ENCODE measurements at regions not wholly inside any gene's neighbourhood (a gene's known extent, or its start where the extent isn't known, plus 50 kb on each side); places are given as distances from the start of the nearest gene placed in this dataset.

DNA sequence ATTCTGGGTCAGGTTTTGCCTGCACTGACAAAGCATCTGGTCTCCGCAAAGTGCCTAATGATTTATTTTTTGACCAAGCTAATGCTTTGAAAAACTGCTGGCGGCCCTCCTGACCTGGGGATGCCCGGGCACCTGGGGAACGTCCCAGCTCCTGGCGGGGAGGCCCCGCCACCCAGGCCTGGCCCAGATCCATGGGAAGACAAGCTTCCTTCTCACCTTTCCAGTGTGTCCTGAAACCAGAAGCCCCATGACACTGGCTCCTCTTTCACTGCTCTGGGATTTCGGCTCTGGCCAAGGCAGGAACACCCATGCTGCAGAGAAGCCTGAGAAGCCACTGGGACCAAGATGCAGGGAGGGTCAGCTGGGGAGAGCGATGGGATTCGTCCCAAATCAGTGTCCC, 144.1 kb downstream of the SEC61B start:
- DNase-seq, result no peak

DNA sequence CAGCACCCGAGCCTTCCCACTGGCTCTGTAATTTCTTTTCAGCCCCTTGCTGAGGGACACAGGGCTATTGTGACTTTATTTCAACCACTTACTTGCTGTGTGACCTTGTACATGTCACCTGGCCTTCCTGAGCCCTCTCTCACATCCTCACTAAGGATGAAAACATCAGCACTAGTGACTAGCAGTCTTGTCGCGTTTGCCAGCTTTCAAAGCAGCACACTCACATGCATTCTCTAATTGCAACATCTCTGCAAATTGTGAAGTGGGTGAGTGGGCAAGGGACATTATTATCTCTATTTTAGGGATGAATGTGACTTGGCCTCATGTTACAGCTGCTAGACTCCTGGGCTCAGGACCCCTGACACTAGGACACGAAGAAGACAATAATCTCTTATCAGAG, 144.5 kb downstream of the SEC61B start:
- no peak for DNase-seq

DNA sequence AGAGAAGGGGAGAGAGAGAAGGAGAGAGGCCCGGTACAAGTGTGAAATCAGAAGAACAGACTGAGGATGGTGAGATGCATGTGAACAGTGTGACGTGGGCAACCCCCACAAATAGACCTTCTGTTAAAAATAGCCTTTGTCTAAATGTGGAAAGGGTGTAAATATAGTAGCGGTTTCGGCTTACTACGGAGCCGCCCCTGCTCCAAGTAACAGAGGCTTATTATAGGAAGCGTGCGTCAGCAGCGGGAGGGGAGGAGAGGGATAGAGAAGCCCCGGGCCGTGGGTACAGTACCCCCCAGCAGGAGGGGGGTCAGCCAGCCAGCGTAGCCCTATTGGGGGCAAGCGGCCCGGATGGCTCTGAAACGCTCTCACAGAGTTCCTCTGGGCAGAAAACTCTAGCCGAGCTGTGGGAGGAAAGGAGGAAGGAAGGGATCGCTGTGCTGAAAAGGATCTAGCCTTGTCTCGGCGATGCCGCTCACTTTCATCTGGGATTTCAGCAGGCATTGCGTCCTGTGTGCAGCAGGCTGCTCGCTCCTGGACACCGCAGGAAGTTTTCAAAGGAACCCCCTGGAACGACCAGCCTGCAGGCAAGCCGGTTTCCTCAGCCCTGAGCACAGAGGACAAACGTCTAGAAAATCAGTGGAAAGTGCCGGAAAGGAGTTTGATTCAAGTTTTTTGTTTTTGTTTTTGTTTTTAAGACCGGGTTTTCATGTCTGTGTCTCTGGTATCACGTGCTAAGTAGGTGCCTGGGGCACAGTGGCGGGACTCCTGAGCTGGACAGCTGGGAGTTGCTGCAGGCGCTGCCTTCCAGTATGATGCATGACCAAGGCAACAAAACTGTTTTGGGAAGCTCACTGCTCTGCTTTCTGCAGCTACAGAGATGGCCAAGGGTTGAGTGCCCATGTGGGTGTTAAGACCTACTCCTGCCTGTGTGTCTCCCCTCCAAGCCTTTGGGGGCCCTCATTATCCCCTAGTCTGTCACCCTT, 146.6 kb downstream of the SEC61B start:
- DNase-seq, result no peak

DNA sequence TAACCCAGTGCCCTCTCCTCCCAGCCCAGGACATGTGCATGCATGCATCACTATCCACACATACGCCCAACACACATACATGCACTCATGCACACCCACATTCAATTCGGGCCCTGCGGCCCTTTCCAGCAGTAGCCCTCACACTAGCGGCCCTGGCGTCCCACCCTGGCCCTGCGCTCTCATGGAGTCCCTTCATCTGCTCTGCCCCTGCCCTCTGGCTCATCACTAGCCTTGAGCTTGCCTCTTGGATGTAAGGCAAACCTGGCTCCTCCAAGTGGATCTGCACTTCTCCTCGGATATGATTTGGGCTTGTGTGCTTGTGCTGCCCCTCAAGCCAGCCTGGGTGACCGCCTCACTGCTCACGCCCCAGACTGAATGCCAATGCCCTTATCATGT, 147.2 kb downstream of the SEC61B start:
- no peak for DNase-seq

DNA sequence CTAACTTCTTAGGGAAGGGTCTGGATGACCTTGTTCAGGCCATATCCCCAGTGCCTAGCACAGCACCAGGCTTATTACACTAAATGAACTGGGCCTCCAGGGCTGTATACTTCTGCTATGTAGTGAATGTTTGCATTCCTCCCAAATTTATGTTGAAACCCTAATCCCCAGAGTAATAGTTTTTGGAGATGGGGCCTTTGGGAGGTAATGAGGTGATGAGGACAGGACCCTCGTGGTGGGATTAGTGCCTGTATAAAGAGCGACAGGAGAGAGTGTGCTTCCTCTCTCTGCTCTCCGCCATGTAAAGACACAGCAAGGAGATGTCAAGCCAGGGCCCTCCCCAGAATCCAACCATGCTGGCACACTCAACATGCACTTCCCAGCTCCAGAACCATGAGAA, 148.3 kb downstream of the SEC61B start:
- DNase-seq, result no peak

DNA sequence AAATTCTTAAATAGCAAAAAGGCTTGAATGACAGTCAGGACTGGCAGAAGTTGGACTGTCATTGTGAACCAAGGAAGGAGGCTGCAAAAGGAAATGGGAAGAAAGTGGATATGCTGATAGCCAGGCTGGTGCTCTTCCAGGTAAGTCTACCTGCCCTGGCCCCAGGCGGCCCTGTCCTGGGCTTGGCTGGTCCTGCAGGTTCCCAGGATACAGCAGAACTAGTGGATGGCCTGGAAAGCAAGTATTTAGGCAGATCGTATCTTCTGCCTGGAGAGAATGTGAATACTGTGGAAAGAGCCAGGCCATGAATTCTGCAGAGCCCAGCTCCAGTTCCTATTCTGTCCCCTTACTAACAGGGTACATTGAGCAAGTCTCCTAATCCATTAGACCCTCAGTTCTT, 149.3 kb downstream of the SEC61B start:
- DNase-seq, result no peak

DNA sequence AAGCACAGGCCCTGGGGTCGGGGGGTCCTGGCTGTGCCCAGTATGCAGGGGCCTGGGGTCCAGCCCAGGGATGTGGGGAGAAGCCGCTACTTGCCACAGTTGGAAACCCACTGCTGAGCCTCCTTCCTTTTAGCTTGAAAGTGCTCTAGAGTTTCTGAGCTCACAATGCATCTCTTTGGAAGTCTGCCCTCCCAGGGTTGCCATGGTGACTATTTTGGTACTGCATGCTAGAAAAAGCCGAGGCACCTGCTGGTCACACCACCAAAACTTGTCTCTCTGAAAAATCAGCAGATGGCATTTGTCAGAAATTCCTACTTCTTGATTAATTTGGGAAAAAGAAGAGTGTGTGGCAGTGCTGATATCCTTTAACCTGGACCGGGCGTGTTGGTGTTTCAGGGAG, 151.8 kb downstream of the SEC61B start:
- no peak for DNase-seq

DNA sequence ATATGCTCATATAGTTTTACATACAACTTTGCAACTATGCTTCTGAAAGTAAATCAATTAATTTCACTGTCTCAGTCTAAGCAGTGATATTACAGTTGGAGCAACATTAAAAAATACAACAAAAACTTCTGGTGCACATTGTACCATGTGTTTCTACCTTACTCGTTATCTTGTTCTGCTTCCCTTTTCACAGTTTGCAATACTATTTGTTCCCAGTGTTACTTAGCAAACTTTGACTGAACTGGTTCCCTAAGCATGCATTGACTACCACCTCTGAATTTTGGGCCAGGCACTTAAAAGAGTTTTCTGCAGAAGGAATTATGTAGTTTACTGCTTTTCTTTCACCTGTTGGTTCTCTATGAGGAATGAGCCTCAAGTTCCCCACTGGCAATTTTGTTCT, 152.7 kb downstream of the SEC61B start:
- DNase-seq, result no peak

DNA sequence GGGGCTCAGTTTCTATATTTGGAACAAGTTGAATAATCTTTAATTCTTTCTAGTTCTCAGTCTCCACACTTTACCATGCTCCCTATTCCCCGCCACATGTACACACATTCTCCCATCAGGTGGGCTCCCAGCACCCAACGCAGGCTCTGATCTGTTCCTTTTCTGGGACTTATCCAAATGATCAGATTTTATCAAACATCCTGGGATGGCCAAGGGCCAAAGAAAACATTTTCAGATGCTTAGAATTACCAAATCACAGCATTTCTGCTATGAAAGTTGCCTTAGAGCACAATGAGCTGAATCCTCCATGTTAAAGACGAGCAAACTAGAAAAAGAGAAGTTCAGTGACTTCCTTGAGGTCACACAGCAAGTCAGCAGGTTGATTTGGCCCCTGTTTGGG, 153.4 kb downstream of the SEC61B start:
- DNase-seq, result no peak

DNA sequence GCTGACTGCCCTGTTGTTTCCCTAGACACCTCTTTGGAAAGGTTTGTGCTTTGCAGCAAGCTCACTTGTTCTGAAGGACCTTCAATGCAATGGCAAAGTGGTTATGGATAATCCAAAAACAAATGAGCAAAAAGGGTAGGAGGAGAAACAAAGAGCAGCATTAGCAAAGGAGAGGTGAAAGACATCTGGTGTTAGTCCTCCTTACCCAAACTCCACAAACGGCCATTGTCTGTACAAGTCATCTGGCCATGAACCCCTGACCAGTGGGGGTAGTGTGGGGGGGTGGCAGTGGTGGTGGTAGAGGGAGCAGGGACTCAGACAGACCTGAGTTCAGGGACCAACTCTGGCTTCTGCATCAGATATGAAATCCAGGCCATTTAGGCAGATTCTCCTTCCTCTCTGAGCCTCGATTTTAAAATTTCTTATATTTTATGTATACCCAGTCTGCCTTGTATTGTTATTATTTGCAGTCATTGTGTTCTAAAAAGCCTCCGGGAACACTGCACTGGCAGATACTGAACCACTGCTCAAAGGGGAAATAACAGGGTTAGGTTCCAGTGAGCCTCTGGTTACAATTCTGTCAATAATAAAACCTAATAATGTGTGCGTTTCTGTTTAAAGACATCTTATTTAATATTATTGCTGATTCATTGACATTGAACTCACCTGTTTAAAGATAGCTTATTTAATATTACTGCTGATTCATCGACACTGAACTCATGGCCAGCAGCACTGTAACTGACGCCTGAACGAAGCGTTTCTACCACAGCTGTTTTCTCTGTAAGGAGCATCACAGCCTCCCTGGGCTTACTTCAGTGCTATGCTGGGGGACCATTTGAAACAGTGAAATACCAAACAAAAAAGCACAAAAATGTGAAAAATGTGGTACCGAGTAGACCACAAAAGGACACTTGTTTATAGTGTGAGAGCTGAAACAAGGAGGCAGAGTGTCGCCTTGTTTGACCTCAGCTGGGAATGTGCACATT, 156.0 kb downstream of the SEC61B start:
- no peak for DNase-seq

DNA sequence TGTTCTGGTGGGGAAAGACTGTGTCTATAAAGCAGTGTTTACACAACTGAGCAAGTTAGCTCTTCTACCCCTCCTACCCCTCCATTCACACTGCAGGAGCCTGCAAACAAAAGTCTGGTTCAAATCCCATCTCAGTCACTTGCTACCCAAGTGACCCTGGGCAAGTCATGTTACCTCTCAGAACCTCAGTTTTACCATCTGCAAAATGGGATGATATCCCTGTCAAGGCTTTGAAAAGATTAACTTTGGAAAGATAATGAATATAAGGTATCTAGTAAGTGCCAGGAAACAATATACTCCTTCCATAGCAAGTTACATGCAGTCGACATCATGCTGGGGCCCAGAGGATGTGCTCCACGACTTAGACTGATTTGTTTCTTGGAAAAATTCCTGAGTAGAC, 161.5 kb downstream of the SEC61B start:
- DNase-seq, result no peak

DNA sequence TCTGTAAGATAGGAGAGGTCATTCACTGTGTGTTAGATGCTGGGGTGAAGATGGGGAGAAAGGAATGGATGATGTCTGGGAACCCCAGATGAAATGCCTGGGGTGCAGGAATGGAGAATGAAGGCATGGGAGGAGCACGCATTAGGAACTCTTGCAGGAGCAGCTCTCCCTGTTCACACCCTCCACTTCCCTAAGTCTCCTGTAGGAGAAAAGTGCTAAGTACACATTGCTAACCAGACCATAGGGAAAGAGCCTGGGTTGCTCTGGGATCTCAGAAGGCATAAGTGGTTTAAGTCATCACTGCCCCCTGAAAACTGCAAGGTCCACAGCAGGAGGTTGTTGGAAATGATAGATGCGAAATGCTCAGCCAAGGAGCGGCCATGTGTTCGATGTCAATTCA, 163.1 kb downstream of the SEC61B start:
- no peak for DNase-seq

DNA sequence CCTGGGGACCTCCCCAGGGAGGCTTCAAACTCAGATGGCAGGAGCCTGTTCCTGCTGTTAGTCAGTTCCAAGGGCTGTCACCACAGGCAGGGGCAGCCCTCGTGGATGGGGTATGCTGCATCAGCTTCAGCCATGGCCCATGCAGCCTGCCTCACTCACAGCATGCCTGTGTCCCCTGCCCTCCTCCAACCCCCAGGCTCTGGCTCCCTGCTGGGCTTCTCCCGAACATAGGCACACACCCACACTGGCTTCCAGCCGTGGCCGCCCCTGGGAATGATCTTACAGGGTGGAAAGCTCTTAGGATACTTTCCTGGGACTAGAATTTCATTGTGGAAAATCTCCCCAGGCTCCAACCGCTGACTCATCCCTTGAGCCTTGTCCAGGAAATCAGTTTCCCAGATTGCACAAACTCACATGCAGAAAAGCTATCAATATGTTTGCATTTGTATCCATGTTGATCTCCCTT, 163.8 kb downstream of the SEC61B start:
- DNase-seq, result no peak

DNA sequence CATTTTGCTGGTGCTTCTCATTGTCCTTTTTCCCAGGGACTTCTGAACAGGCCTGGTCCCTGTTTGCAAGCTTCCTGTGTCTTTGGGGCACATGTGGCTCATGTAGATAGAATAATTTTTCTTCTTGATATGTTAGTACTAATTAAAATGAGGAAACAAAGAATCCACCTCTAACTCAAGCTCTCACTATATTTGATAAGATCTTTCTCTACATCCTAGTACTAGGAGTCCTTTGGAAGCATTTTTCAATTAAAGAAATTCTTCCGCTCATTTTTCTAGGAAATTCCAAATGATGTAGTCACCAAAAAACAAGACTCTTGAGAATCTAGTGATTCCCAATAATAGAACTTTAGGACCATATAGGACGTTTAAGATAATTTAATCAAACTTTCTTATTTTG, 165.3 kb downstream of the SEC61B start:
- no peak for DNase-seq

DNA sequence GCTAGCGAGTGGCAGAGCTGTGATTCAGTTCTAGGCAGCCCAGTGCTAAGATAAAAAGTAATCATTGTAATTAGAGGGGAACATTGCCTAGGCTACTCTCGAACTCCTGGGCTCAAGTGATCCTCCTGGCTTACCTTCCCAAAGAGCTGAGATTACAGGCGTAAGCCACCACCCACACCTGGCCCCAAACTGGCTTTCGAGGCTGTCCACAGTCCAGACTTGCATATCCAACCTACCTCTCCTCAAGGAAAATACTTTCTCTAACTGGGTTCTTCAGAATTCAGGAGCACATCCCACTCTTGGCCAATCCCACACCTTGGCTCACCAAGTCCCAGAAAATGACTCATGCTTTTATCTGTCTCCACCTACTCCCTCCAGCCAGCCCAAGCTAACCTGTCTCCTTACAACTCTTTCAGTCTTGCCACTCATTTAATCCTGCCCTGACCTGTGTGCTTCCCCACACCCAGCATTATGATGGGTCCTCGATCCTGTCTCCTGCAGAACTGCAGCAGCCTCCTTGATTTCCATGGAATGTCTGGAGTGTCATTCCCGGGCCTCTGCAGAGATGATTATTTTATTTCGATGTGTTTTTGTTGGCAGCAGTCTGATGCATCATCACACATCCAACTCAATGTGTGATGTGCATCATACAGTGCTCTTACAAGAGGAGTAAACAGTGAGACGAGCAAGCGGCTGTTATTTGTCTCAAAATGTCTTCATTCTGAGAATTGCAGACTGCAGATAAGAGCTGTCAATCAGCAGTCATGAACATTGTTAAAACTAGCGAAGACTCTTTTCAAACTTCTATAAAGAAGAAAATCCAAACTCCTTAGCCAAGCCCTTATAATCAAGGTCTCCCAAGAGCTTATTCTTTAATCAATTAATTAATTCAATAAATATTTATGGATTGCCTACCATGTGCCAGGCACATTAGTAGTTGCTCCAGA, 167.3 kb downstream of the SEC61B start:
- DNase-seq, result no peak

DNA sequence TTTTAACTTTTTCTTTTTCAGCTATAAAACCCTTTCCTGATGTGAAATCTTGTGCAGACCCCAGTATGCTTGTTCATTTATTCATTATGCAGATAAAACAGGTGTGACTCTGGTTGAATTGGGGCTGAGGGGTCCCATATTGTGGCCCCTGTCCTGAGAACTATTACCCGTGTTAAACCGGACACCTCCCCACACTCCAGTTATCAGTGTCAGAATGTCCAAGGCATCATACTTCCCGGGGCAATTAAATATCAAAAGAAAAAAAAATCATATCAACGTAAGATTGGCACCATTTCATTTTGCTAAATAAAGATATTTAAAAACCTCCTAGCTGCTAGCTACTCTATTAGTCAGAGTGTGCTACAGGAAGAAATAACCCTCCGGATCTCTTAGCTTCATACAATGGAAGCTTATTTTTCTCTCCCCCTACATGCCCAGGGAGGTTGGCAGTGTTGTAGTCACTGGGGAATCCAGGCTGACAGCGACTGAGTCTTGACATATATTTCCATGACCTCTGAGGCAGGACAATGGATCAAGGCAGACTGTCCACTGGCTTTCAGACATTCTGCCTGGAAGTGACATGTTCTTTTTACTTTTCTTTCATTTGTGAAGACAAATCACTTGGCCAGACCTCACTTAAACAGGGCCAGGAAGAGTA, 170.0 kb downstream of the SEC61B start:
- no peak for DNase-seq

DNA sequence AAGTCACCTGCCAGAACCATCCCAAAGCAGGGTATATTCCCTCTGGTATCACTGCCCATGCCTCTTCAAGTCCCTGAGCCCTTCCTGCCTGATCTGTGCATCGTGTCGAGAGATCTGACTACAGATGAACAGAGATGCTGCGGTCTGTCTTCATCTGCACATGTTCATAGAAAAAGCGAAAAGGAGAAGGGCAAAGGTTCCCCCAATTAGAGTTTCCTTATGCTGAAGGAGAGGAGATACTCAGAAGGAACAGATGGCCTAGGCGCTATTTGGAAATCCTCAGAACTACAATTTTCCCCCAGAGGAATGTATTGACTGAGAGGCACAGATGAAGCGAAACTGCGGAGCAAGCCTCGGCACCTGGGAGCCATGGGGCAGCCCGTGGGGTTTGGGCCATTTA, 170.9 kb downstream of the SEC61B start:
- no peak for DNase-seq

DNA sequence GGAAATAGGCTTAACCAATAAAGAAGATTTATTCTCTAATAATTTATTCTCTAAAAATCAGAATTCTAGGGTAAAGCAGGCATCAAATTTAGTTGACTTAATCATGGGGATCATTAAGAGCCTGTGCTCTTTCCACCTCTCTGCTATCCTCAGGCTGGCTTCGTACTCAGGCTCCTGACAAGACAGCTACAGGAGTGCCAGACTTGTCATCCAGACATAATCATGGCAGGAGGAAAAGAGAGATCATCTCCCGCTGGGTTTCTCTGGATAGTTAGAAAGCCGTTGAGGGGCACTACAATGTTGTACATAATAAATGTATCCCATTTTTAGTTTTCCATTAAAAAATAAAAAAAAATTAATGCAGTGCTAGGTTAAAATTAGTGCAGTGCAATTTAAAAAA, 171.9 kb downstream of the SEC61B start:
- DNase-seq, result no peak

DNA sequence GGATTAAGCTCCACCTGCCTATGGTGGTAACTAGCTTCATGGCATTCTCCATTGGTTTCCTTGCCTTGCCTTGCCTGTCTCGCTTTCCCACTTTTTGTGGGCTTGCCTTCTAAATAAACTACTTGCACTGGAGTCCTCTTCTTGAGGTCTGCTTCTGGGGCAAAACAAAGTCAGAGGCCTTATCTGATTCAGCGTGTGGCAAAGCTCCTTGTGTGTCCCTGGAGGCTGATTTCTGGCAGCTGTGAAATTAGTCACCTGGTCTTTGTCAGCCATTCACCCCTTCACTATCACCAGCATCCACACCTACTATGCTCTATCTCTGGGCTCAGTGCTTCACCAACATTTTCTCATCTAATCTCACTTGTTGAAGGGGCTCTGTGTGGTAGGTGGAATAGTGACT, 176.2 kb downstream of the SEC61B start:
- DNase-seq, result no peak

DNA sequence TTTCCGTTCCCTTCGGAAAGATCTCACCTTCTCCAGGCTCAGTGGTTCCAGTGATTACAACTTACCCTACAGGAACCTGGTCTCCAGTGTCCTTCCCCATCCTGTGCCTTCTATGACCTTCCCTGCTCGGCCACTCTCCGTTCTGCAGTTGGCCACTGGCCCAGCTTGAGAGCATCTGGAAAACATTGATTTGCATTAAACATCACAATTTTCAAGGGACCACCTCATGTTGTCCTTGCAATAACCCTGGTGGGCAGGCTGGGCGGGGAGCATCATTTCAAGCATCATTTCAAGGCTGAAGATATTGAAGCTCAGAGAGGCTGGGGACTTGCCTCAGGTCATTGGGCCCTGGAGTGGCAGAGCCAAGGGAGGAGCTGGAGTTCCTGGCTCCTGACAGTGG, 177.4 kb downstream of the SEC61B start:
- DNase-seq, result no peak

DNA sequence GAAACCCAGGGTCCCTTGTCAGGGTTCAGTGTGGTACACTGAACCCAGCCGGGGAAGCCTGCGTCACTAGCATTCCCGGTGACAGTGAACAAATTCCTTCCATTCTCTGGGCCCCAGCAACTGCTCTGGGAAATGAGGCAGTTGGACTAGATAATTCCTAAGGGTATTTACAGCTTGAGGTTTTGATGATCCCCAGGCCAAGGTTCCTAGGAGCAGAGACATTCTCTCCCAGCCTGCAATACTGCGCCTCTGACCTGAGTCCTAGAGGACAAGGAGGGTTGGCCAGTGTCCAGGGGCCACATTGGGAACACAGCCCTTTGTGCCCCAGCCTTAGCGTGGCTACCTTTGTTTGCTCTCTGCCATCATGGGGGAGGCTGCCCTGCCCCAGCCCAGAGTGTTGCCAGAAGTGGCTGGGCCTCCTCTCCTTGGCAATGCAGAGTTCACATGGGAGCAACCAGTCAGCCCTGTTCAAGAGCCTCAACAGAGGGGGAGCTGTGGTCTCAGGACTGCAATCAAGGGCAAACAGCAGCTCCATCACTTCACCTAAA, 178.2 kb downstream of the SEC61B start:
- DNase-seq, result no peak

Measured in NCI-H1436 treated with DMSO at 0.1 percent for 48 hours (cell line).